EL (cell line): ENCODE measurements at regions not wholly inside any gene's neighbourhood (a gene's known extent, or its start where the extent isn't known, plus 50 kb on each side); places are given as distances from the start of the nearest gene placed in this dataset.
A peak's percentile ranks its signal among the peaks of the same experiment; 100 is the strongest.
"Not testable (repeated sequence)": the region's sequence is repeated elsewhere in the genome, so short reads cannot be mapped to it uniquely, and the experiment has no call there.

ENCODE experiments used
- DNase-seq: peaks from one replicate; pipeline ENCODE4 v3.0.0-alpha.2; 2016

DNA sequence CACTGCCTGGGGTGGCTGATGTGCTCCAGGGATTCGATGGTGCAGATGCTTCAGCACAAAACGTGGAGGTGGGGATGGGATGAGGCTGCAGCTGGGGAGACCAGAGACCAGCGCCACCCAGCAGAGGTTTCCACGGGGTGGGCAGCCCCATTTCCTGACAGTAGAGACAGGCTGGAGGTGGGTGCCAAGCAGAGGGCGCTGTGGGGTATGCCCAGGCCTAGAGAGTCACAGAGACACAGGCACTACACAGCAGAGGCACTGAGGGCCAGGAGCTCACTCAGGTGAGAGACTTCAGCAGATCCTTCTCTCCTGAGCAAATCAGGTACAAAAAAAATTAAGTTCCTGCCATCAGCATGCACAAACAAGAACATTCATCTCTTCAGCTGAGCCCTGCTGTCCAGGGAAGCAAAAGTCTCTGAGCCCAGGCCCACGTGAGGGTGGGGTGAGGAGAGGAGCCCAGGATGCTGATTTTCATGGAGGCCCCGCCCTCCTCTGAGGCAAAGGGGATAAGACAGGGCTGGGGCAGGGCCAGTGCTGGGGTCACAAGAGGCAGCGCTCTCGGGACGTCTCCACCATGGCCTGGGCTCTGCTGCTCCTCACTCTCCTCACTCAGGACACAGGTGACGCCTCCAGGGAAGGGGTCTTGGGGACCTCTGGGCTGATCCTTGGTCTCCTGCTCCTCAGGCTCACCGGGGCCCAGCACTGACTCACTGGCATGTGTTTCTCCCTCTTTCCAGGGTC, 53.1 kb downstream of the GGTLC2 start:
- DNase-seq = no peak

DNA sequence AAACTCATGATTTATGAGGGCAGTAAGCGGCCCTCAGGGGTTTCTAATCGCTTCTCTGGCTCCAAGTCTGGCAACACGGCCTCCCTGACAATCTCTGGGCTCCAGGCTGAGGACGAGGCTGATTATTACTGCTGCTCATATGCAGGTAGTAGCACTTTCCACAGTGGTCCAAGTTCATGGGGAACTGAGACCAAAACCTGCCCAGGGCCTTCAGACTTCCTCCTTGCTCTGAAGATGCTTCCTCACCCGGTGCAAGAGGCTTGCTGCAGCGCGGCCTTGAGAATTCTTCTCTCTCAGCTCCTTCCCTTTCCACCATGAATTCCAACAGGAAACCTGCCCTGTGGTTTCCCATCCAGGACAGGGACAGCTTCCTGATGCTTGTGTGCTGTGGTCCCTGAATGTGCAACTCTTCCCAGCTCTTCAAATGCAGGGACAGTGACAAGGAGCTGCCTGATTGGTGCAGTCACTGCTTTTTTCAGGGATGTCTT, 53.9 kb downstream of the GGTLC2 start:
- no peak for DNase-seq

DNA sequence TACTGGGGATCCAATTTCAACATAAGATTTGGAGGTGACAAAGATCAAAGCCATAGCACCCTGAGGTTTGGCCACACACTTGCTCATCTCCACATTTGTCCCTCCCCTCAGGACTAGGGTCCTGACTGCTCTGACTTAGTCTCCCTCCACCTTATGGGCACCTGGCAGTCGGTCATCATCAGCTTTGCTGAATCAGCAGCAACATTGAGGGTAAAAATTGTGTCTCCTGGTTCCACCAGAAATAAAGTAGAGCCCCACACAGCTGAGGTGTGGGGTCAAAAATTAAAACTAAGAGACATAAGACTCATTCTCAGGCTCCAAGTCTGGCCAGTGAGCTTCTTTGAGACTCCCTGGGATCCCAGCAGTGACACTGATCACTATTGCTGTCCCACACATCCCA, 56.2 kb downstream of the GGTLC2 start:
- DNase-seq = no peak

DNA sequence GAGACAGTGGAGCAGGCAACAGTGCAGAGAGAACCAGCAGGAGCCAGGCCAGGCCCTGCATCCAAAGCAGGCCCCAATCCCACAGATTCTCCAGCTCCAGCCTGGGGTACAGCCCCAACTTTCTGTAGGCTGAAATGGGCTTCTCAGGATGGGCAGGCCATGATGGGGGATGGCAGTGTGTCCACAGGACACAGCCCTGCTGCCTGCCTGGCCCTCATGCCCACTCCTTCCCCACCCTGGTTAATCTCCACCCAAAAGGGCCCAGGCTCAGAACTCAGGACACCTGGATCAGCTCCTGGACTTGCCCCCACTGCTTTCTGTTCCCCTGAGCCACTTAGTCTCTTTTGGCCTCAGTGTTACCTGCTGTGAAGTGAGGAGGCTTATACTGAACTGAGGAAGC, 57.1 kb downstream of the GGTLC2 start:
- not testable (repeated sequence) for DNase-seq

DNA sequence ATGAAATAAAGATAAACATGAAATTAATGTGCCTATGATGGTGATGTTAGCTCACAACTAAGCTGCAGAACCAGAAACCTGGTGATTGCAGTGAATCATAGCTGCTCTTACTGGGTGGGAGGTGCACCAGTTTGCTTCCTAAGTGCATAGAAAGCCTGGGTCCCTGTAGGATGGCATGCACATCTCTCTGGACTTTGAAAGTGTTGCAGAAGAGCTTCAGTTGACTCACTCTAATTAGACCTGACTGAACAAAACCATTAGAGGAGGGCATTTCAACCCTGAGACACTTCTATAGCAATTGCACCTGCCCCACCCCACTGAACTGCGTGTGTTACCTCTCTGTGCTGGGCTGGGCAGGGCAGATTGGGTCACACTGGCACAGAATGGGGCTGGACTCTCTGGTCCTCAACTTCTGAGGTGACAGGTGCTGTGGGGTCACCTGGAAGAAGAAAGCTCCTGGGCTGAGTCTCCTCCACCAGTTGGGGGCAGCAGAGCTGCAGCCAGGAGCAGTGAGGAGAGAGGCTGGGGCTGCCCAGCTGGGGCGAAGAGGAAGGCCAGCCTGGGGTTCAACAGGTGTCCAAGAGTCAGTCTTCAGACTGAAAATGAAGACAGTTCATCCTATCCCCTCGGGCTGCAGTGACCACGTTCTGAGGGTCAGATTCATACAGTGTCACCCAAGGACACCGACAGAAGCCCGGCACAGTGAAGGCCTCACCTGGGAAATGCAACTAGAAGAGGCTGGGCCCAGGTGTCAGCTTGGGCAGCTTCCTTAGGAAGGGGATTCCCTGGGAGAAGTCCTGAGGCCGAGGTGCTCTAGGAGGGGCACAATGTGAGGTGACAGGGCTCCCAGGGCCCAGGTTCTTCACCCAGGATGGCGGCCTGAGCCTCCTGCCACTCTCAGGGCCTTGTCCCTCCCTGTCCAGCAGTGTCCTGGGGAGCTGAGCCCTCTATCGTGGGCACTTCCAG, 58.1 kb downstream of the GGTLC2 start:
- DNase-seq = no peak

DNA sequence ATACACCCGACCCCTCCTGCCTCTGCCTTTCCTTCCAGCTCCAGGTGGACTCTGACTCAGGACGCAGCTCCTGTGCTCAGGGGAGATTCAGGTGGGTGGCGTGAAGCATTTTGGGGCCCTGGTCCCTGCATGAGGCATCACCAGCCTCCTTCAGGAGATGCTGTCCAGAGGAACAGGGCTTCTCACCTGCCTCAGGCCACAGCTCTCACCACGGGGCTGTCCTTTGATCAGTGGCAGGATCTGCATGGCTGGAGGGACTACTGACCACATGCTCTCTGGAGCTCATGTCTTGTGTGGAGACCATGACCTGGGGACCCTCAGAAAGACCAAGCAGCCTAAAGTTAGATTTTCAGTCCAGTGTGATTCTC, 58.8 kb downstream of the GGTLC2 start:
- no peak for DNase-seq

DNA sequence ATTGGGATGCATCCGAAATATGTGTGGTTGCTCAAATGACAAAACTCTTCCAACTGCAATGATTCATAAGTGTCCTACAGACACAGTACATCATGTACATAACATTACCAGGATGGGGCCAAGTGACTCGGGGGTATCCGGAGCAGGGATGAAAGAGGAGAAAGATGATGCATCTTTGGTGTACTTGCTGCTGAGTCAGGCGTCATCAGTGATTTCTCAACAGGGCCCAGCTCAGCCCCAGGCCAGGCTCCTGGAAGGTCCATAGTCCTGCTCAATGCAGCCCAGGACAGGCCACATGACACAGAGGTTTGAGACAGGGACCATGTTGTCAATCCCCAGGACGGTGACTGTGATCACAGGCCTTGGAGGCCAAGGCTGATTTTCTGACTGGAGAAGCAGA, 59.3 kb downstream of the GGTLC2 start:
- peak; percentile 25 for DNase-seq

DNA sequence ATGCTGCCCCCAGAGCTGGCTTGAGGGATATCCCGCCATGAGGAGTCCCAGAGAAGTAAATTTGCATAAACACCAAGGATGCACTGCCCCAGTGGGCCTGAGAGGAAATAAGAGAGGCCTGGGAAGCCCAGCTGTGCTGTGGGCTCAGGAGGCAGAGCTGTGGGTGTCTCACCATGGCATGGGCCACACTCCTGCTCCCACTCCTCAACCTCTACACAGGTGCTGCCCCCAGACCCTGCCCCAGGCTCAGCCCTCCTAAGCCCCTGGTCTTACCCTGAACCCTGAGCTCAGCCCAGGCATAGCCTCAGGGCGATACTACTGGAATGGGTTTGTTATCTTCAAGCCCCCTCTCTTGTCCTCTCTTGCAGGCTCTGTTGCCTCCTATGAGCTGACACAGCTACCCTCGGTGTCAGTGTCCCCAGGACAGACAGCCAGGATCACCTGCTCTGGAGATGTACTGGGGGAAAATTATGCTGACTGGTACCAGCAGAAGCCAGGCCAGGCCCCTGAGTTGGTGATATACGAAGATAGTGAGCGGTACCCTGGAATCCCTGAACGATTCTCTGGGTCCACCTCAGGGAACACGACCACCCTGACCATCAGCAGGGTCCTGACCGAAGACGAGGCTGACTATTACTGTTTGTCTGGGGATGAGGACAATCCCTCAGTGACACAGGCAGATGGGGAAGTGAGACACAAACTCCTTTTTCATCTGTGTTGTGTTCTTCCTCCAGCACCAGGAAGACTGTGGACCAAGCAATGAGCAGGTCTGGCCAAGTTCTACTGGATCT, 59.9 kb downstream of the GGTLC2 start:
- DNase-seq = no peak

DNA sequence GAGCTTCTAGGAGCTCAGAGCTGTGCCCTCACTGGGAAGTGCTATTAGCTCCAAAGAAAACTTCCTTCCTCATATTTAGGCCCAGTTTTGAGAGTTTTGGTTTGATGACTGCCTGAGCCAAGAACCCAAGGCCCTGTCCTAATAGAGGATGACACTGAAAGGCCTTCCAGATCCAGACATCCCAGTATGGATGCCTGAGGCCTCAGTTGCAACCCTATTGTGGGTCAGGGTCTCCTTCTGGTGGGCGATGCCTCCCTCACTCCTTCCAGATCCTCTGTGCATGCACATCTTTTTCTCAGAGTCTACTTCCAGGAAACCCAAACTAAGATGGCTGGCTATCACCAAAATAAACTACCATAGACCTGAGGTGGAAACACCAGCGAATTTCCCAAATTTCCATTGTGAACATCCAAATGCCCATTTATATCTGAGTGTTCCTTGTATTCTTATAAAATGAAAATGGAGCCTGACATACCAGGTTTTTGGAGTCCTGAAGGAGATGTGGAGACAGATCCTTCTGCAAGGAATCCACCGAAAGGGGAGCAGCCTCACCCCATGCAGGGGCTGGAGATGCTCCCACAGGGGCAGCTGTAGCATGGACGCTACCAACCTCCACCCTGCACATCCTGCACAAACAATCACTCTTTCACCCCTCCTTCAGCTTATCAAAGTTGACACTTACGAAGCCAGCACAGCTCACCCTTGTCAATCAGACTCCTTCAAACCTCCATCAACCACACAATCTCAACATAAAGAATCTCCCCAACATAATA, 61.1 kb downstream of the GGTLC2 start:
- no peak for DNase-seq

DNA sequence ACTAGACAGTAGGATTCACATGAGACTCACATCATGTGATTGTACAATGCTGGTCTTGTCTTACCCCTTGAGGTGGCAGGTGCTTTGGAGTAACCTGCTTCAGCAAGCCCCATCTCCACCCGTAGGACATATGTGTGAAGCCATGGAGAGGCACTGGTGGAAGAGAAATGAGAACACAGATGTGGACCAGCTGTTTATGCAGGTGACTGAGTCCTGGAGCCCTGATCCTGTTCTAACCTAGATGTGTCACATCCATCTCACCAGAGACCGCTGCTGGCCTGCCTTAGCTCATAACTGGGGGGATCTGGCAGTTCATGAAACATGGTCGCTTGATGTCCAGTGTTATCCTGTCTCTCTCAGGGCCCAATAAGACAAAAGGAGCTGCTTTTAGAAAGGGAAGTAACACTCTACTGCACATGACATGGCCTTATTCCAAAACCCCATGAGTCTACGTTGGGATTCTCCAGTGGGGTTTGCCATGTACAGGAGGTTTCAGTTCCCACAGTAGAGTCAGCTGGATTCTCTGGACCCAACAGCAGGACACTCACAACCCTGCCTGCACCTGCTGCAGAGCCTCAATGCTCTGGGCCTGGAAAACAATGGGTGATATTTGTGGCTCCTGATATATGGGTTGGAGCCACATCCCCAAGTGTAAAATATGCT, 62.0 kb downstream of the GGTLC2 start:
- no peak for DNase-seq

DNA sequence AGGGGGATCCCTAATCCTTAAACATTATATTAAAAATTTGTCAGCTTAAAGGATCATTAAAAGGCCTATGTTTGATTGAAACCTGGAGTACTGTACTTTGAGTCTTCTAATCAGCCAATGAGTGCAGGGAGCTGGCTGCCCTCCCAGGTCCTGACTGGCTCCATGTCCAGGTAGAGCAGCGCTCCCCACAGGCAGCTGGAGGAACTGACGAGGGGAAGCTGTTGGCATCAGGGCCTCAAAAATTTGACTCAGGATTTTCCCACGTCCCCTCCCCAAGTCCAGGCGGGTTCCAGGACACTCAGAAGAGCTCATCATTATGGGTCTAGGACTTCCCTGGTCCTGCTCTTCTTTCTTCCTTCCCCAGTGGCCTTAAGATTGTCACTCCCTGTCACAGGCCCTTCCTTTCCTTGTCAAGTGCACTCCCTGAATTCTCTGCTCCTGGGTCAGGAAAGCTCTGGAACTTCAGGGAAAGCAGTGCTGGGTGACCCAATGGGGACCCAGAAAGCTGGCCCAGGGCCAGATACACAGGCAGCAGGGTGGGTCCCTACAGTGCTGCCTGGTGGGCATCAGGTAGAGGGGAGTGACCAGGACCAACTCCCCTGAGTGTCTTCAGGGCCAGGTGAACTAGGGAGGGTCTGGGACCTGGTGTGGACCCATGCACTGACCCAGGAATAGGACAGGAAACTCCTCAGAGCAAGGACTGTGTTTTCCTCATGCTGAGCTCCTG, 65.5 kb downstream of the GGTLC2 start:
- no peak for DNase-seq

DNA sequence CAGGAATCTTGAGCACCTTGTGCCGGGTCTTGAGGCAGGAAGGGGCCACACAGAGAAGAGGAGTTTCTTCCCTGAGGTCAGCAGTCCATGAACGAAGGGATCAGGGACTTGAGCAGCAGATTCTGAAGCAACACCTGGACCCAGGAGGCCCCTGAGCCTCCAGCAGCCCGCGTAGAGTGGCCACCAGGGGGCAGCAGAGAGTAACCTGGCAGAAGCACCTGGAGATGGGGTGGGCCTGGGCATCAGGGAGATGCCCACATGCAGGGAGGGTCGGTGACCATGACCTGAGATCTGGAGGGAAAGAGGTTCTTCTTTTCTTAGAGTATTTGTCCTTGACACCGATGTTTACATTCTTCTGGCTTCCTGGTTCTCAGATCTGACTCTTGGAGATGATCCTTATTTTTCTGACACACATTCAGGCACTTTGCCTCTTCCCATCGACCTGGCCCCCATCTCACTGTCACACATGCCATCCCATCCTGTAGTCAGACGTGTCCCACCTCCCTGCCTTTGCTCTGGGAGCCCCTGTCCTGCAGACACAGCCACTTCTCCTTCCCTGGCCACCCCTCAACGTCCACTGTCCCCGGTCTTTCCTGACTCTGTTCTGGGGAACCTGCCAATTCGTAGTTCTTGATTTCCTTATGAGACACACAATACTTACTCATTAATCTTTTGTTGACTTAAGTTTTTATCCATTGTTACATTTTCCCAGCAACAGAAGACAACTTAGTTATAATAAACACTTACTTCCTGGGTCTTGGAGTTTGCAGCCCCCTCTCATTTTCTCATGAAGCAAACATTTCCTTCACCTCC, 66.5 kb downstream of the GGTLC2 start:
- DNase-seq = peak; percentile 18

DNA sequence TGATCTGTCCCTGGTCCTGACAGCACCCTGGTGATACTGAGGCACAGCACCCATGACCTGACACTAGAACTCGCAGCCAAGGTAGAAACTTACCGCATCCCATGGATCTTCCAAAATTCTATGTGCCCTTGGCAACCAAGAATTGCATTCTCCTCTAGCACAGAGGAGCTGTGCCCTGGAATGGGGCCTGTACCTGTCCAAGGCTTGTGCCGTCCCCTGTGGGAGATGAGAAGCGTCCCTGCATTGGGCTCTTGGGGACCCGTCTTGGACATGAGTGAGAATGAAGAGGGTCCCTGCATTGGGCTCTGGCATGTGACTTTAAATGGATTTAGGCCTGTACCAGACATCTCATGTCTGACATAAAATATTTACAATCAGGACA, 67.1 kb downstream of the GGTLC2 start:
- DNase-seq = no peak

DNA sequence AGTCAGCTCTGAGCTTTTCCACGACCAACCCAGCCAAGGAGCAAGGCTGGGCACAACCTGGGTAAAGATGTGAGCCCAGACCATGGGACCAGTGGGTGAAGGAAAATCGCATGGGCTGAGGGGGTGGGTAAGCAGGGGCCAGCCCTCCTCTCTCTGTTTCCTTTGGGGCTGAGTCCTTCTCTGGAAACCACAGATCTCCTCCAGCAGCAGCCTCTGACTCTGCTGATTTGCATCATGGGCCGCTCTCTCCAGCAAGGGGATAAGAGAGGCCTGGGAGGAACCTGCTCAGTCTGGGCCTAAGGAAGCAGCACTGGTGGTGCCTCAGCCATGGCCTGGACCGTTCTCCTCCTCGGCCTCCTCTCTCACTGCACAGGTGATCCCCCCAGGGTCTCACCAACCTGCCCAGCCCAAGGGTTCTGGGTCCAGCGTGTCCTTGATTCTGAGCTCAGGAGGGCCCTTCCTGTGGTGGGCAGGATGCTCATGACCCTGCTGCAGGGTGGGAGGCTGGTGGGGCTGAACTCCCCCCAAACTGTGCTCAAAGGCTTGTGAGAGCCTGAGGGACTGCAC, 67.8 kb downstream of the GGTLC2 start:
- DNase-seq = no peak

DNA sequence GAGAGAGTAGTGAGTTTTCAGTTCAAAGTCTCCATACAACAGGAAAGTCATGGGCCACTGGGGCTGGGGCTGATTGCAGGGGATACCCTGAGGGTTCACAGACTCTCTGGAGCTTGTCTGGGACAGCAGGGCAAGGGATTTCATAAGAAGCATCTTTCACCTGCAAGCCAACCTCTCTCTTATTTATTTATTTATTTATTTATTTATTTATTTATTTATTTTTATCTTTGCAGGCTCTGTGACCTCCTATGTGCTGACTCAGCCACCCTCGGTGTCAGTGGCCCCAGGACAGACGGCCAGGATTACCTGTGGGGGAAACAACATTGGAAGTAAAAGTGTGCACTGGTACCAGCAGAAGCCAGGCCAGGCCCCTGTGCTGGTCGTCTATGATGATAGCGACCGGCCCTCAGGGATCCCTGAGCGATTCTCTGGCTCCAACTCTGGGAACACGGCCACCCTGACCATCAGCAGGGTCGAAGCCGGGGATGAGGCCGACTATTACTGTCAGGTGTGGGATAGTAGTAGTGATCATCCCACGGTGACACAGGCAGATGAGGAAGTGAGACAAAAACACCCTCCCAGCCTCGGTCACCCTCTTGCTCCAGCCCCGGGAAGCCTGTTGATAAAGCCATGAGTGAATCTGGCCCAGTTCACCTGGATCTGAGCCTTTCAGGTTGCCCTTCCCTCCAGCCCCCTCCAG, 68.4 kb downstream of the GGTLC2 start:
- no peak for DNase-seq

DNA sequence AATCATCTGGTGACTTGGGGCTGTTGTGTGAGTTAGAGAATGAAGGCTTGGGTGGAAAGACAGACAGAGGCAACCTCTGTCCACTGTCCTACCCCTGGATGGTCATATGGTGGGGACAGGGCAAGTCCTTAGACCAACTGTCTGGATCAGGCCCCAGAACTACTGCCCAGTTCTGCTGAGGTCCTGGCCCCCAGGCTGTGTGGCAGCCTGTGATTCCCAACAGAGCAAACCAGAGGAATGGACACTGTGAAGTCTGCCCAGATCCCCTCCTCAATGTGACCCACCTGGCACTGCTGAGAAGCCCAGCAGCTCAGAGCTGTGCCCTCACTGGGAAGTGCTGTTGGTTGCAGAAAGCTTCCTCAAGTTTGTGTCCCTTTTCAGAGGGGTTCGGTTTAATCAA, 69.0 kb downstream of the GGTLC2 start:
- DNase-seq = no peak

DNA sequence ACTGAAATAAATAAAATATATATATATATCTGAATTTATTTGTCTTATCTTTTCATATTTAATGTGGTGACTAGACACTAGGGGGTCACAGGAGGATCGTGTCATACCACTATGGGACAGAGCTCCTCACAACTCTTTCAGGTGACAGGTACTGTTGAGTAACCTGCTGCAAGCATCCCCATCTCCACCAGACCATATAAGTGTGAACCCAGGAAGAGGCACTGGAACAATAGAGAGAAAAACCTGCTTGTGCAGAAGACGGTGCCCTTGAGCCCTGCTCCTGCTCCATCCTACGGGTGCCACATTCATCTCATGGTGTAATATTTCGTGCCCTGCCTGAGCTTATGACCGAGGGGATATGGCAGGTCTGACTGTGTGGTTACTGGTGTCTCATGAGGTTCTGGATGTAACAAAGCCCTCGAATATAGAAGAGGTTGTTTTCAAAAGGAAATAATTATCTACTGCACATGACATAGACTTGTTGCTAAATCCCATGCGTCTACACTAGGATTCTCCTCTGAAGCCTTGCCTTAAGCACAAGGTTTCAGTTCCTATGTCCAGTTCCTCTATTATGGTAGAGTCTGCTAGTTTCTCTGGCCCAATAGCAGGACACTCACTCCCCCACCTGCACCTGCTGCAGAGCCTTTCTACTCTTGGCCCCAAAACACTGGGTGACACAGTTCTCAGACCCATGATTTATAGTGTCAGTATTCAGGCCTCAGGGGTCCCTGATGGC, 70.4 kb downstream of the GGTLC2 start:
- DNase-seq = no peak

DNA sequence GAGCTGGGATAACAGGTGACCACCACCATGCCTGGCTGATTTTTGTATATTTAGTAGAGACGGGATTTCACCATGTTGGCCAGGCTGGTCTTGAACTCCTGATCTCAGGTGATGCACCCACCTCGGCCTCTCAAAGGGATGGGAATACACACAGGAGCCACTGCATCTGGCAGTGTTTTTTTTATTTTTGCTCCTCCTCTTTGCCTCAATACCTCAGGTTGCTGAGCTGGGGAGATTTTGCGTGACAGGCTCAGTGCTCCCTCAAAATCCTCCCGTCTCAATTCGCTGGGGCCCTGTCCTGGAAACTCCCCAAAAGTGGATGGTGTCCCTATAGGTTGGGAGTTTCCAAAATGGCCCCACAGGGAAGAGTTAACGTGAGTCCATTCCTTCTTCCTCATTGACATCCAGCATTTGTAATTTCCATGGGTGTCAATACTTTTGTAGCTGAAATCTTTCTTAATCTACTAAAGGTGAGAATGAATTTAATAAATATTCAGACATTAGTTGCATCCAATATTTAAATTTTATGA, 71.8 kb downstream of the GGTLC2 start:
- DNase-seq = no peak
